ENCODE measurements at regions not wholly inside any gene's neighbourhood (a gene's known extent, or its start where the extent isn't known, plus 50 kb on each side); places are given as distances from the start of the nearest gene placed in this dataset.
A peak's percentile ranks its signal among the peaks of the same experiment; 100 is the strongest.

DNA sequence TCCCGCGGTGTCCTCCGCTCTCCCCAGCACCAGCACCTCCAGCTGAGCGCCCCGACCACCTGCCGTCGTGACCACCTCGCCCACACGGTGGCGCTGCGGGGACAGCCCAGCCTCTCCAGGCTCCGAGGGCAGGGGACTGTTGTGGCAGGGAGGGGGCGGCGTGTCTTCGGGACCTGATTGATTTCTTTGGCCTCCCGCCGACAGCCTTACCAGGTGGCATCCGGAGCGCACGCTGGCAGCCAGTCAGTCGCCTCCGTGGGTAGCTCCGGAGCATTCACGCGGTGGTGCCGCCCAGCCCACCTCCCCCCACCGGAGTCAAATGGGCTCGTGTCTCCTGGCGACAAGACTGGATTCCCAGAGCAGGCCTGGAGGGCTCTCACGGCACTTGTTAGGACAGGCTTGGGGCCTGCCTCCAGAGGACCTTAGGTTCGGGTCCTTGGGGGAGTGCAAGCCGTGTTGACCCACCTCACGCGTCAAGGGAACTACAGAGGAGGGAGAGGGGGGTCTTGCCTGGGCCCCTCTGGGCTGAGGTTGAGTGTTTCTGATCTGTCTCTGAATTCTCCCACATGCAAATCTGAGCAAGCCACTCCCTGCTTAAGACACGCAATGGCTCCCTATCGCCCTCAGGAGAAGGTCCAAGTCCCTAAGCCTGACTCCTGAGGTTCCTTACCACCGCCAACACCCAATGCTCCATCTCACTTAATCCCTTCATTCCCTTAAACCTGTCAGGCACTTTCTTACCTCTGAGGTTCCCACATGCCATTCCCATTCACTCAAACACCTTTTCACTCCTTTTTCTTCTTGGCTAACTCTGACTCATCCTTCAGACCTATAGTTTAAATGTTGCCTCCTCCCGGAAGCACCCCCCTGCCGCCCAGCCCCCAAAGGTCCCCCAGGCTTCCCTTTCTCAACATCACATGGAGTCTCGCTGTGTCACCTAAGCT is 51.2 kb upstream of the GGTA1 start:
- H2AK5ac ChIP-seq (ENCODE audit: low read depth, low read length) = no peak overlapping the region; the same call in 1 of the 2 replicates
- H4K8ac ChIP-seq (ENCODE audit: extremely low read depth, insufficient read depth, low read length) = peak overlapping the region; percentile 28; the same call in 1 of the 2 replicates
- H3K27ac ChIP-seq (ENCODE audit: low read depth, low read length) = no peak overlapping the region
- peaks cover 0 to 8% (median 2%) of the 10 kb centered on the region in 4 experiments; a peak in 4 of 7 replicates for H3K27me3 ChIP-seq (replicated peaks in 1 of 4; ENCODE audit: control insufficient read depth in 3 of 4, extremely low read depth in 1 of 4, insufficient read depth in 3 of 4, low read length in 3 of 4)
- H4K91ac ChIP-seq (replicated peaks; ENCODE audit: insufficient read length, low read length) = no peak overlapping the region
- H2BK20ac ChIP-seq (ENCODE audit: low read length) = no peak overlapping the region
- 14% methylated on average over 40 of the region's 40 CpGs; no CpG with 5 or more reads in 1 of the 2 experiments for WGBS, 2 experiments (ENCODE audit: extremely low coverage in 1 of 2, insufficient coverage in 1 of 2, insufficient read length in 1 of 2, insufficient replicate concordance in 2 of 2, low coverage in 1 of 2, low lambda C conversion rate in 2 of 2, missing lambda C conversion rate in 1 of 2)
- H3K14ac ChIP-seq (ENCODE audit: insufficient read length) = no peak overlapping the region
- H3K9ac ChIP-seq (replicated peaks in 1 of 4; ENCODE audit: extremely low read depth in 1 of 4, low read depth in 3 of 4, low read length in 3 of 4) = no peak overlapping the region
- peaks cover 0 to under 1% (median under 1%) of the 10 kb centered on the region in 4 experiments; a peak in 2 of 7 replicates for H3K4me1 ChIP-seq (replicated peaks in 1 of 4; ENCODE audit: control insufficient read depth in 3 of 4, insufficient read depth in 4 of 4, low read length in 3 of 4)
- FAIRE-seq (no peak), DNase-seq (ENCODE audit: low read depth in 1 of 2, low spot score in 2 of 2) (peak; percentile 61 to 98)
- no peak overlapping the region for H3K56ac ChIP-seq (replicated peaks; ENCODE audit: insufficient read length, low read depth, low read length)
- H3K9me3 ChIP-seq (ENCODE audit: insufficient read depth in 2 of 2, low read depth in 1 of 2, low read length in 1 of 2) = no peaks in the 10 kb centered on the region
- H3K18ac ChIP-seq (ENCODE audit: extremely low read depth, low read length) = no peak overlapping the region
- H3K36me3 ChIP-seq (ENCODE audit: control insufficient read depth in 2 of 4, insufficient read depth in 4 of 4, low read length in 3 of 4) = no peaks in the 10 kb centered on the region
- no peaks in the 10 kb centered on the region; the same call in 1 of the 2 replicates for H3K23me2 ChIP-seq (ENCODE audit: low read depth, low read length)
- peak overlapping the region in 3 of 4 experiments; percentile 17 to 55 (median 32); a peak in 6 of 8 replicates for H3K4me3 ChIP-seq (ENCODE audit: extremely low read depth in 1 of 4, insufficient read depth in 2 of 4, low read depth in 3 of 4, low read length in 4 of 4)
- no peak overlapping the region for H2BK5ac ChIP-seq (ENCODE audit: low read depth, low read length)
- ChIA-PET POLR2A (ENCODE audit: partially characterized antibody) (interaction anchor here (0.6 to 1.3 kb wide), 2 partner anchors 26 to 120 kb away, joined by 3 read pairs; no protein-coding TSS in a partner anchor), CTCF (ENCODE audit: partially characterized antibody) (interaction anchor here (0.6 to 6.6 kb wide), 30 partner anchors 9 to 505 kb away, joined by 3 to 55 read pairs (median 4); no protein-coding TSS in a partner anchor)
- H3K23ac ChIP-seq (ENCODE audit: insufficient read length) = no peak overlapping the region
- H4K5ac ChIP-seq (ENCODE audit: insufficient read length, low read depth, low read length) = no peak overlapping the region
- no peak overlapping the region for H2BK120ac ChIP-seq (replicated peaks; ENCODE audit: low read depth, low read length)
- H3K4ac ChIP-seq (replicated peaks; ENCODE audit: insufficient read length, low read depth, low read length) = no peak overlapping the region
- no peak overlapping the region for H2AFZ ChIP-seq (ENCODE audit: low read length)
- H2BK15ac ChIP-seq (ENCODE audit: low read length) = no peak overlapping the region
- no peaks in the 10 kb centered on the region for H3K79me2 ChIP-seq (ENCODE audit: control insufficient read depth in 1 of 2, insufficient read depth in 2 of 2, low read length in 2 of 2)
- H3K4me2 ChIP-seq (ENCODE audit: insufficient read depth in 1 of 2, low read depth in 2 of 2, low read length in 2 of 2) = peak overlapping the region in 1 of 2 experiments; percentile 76; a peak in 2 of 4 replicates
- no peak overlapping the region for H2BK12ac ChIP-seq (ENCODE audit: low read depth, low read length)
- no peaks in the 10 kb centered on the region for H3K79me1 ChIP-seq (ENCODE audit: low read depth, low read length)
- H4K20me1 ChIP-seq (replicated peaks in 1 of 2; ENCODE audit: control insufficient read depth in 1 of 2, insufficient read depth in 2 of 2, low read length in 2 of 2) = peaks cover 0 to 2% of the 10 kb centered on the region in 2 experiments
- TF ChIP-seq JUND (IDR thresholded peaks at IDR 0.05; ENCODE audit: low read length) (no peak), USF2 (IDR thresholded peaks at IDR 0.05; ENCODE audit: low read length) (no peak), NANOG (IDR thresholded peaks at IDR 0.05; ENCODE audit: insufficient read depth, low read depth, low read length, poor library complexity, severe bottlenecking) (peak; percentile 16), CHD2 (IDR thresholded peaks at IDR 0.05; ENCODE audit: low read length) (no peak)
- TF ChIP-seq, protein P1, sequence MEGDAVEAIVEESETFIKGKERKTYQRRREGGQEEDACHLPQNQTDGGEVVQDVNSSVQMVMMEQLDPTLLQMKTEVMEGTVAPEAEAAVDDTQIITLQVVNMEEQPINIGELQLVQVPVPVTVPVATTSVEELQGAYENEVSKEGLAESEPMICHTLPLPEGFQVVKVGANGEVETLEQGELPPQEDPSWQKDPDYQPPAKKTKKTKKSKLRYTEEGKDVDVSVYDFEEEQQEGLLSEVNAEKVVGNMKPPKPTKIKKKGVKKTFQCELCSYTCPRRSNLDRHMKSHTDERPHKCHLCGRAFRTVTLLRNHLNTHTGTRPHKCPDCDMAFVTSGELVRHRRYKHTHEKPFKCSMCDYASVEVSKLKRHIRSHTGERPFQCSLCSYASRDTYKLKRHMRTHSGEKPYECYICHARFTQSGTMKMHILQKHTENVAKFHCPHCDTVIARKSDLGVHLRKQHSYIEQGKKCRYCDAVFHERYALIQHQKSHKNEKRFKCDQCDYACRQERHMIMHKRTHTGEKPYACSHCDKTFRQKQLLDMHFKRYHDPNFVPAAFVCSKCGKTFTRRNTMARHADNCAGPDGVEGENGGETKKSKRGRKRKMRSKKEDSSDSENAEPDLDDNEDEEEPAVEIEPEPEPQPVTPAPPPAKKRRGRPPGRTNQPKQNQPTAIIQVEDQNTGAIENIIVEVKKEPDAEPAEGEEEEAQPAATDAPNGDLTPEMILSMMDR (IDR thresholded peaks at IDR 0.05; ENCODE audit: control extremely low read depth in 1 of 3, insufficient read depth in 1 of 3, low read depth in 1 of 3, low read length in 3 of 3) = peak; percentile 87 to 95 (median 89)
- TF ChIP-seq, protein P2, sequence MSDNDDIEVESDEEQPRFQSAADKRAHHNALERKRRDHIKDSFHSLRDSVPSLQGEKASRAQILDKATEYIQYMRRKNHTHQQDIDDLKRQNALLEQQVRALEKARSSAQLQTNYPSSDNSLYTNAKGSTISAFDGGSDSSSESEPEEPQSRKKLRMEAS (IDR thresholded peaks at IDR 0.05) = peak; percentile 37; the same call in 1 of the 2 replicates
